GM19025 (cell line): ENCODE measurements at regions not wholly inside any gene's neighbourhood (a gene's known extent, or its start where the extent isn't known, plus 50 kb on each side); places are given as distances from the start of the nearest gene placed in this dataset.

Experiments used
- ATAC-seq: cut with Tn5 transposase; IDR thresholded peaks from one replicate; pipeline ENCODE4 v1.9.1; 2021; ENCODE audit warnings: mild to moderate bottlenecking, low read depth, moderate library complexity; ENCODE audit not compliant: unreplicated experiment

DNA sequence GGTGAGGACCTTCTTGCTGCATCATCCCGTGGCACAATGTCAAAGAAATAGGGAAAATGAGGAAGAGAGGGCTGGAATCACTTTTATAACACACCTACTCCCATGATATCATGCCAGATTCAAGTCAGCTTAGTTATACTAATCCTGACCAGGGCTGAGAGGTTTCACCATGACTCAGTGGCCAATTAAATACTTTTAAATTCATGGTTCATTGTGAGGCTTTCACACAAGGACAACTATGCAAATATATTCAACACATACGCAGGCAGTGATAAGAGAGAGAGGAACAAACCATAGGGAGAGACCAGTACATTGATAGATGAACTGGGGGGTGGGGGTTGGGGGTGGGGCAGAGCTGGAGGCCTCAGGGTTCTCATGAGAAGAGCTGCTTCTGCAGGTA lies 313.1 kb downstream of the LRFN2 start:
- ATAC-seq, result no peak

DNA sequence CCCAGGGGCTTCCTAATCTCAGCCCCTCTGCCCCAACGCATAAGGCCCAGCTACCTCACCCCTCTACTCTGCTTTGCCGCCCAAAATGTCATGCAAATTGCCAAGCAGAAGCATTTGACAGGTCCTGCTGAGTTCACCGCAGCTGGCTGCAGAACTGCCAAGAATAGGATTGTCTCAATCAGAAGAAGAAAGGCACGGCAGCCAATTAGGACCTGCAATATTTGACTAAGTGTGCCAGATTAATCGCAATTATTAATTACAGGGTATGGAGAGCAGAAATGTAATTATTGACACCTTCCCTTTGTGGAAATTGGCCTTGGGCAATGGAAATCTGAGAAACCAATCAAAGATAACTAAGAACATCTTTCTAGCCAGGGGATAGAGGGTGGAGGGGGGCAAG lies 318.6 kb downstream of the LRFN2 start:
- no peak for ATAC-seq

DNA sequence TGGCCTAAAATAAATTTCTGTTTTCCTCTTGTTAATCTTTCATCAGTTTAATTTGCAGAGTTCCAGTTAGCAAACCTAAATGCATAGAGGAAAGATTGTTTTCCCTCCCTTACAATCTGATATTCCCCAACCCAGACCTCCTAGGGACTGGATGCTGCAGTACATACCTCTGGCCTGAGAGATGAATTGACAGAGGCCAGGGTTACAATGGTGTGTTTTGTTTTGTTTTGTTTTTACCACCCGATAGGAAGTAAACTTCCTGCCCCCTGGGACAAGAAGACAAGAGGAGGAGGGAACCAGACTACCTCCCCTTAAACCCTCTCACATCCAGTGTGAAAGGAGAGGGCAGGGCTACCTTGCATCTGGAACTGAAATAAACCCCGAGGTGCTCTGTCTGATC lies 319.0 kb downstream of the LRFN2 start:
- no peak for ATAC-seq

DNA sequence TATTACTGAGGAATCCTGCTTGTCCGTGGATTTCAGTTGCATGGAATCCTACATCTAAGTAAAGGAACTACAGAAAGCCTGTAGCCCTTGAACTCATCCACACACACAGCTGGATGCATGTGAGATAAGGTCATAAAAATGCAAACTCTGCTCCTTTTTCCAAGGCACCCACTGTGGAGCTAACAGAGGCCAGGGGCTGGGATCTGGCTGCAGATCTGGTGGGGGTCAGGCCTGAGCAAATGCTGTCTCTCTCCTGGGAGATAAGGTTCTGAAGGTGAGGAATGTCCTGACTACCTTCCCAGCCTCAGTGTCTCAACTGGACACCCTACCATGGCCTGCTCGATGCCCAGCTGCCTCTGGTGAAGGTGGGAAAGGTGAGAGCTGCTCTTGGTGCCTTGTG lies 321.5 kb downstream of the LRFN2 start:
- no peak for ATAC-seq

DNA sequence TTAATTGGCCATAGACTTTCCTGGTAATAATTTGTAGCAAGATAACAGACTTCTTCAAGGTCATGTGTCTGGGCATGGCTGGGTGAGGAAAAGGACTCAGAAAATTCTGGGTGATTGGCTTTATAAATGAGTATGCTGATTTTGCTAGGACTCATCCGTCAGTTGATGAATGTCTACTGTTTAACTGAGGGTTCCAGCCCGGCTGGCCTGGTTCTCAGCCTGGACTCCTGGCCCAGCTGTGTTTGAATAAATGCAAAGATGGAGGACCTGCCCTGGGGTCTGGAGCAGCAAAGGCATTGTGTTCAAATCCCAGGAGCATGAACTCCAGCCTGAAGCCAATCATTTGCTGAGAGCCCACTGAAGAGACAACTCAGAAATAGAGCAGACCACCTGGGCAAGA lies 323.2 kb downstream of the LRFN2 start:
- ATAC-seq, result no peak

DNA sequence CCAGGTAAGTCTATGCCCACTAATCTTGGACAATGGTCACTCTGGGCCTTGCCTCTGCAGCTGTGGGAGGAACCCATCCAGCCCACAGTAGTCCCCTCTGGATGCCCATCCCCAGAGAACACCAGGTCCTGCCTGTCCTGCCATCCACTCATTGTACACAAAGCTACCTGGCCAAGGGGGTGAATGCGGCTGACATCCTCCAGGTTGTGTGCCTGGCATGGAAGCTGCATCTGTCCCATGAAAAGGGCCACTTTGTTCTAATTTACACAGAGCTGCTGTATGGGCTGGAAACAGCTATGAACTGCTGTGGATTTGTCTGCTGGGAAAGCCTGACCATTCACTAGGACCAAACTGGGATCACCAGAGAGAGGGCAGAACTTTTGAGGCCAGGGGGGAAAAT lies 324.8 kb downstream of the LRFN2 start:
- no peak for ATAC-seq

DNA sequence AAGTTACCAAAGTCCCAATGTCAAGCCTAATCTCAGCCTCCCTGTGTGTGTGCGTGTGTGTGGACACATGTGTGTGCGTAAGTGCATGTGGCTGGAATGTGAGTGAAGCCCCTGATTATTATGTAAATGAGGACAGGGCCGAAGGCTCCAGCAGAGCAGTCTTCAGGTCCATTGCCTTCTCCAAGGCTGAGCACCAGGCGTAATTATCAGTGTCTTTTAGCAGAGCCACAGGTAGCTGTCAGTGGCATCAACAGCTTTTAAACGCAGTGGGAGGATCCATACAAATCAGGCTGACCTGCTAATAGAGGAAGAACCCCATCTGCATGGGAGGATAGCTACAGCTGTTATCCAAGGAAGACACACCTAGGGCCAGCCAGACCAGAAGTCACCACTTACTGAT lies 324.3 kb upstream of the MOCS1 start:
- no peak for ATAC-seq

DNA sequence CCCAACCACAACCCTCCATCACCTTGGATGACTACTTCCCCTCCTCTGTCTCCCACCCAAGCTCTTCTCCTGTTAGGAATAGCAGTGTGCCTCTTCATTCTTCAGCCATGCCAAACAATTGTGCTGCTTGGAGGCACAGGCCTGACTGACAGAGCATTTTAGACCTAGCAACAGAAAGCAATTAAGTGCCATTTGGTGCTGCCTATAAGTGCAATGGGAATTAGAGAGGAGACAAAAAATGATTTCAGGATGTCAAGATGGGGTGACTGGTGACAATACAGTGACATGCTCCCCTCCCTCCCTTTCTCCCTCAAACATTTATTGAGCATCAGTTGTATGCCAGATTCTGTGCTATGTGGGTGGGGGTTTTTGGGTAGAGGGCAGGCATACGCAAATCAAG lies 322.6 kb upstream of the MOCS1 start:
- ATAC-seq, result no peak

DNA sequence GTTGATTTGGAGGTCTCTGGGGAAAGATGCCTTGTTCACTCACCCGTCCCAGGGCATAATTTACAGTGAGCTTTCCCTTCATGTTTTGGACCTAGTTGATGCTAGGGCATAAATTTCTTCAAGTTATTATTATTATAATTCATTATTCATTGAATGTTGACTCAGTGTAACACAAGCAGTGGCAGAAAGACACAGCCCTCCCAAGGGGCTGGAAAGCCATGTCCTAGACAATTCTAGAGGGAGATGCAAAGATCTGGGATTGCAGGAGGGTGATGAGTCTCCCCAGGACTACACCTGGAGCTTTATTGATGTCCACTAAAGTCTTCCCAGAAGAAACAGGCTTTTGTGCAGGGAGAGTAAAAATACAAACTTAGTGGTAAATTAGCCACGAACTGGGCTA lies 322.0 kb upstream of the MOCS1 start:
- no peak for ATAC-seq

DNA sequence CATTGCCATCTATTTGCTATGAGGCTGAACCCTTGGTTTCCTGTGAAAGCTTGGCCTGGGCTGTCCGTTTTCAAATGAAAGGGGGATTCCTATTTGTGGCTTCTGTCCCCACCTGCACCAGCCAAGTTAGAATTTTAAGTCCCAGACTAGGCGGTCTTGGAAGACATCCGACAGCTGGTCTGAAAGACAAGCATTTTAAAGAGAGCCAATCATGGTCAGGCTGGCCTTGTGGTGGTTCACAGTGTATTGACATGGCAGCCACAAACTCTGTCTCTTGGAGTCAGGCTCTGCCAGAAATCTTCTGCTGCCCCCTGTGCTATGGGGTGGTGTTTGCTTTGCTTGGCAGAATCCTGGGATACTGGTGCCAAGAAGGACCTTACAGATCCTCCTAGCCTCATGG lies 319.2 kb upstream of the MOCS1 start:
- no peak for ATAC-seq

DNA sequence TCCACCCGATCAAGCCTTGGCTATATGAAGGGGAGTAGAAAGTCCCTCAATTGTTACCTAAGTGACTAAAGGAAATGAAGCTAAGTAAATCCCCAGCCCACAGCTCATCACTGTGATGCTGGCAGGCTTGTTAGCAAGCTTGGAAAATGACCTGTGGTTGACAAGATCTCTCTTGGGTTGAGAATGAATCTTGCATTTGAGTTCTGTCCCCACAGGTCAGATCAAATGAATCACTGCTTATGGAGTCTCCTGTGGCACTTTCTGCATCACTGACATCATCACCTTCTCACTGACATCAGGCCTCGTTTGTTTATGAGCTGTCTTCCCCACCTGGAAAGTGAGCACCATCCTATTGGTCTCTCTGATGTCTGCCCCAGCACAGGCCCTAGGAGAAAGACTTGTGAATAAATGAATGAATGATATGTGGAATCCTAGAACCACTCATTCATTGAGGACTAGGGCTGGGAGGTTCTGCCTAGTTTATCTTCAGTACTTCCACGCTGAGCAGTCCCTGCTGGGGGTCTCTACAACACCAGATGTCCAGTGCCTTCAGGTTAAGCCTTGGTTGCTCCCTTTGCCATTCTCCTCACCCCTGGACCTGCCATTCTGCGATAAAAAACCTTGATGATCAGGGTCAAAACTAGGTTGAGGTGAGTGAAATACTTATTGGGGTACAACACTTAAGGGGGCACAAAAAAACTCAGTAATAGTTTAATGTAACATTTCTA lies 318.4 kb upstream of the MOCS1 start:
- ATAC-seq, result no peak

DNA sequence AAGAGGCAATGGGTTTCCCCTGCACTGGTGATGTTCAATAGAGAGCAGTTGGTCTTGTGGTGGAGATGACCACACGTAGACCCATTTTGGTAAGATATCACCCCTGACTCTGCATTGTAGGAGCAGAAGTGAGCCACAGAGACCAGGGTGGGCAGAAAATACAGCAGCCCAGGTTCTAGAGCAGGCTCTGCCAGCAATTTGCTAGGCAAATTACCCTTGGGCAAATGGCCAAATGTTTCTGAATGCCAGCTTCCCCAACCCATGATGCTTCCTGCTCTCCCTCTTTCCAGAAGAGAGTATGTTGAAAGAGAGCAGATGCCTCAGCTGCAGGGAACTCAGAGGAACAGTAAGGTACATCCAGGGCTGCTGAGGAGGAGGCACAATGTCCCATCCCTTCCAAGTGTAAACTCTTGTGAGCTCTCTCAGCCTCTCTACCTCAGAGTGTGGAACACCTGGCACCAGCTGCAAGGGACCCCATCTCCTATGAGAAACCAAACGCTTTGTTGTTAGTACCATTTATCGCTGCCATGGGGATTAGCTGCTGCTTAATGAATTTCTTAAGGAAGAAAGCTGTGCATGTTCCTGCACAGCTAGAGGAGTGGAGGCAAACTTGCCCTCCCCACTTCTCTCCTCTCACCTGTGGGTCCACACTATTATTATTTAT lies 317.5 kb upstream of the MOCS1 start:
- ATAC-seq, result no peak

DNA sequence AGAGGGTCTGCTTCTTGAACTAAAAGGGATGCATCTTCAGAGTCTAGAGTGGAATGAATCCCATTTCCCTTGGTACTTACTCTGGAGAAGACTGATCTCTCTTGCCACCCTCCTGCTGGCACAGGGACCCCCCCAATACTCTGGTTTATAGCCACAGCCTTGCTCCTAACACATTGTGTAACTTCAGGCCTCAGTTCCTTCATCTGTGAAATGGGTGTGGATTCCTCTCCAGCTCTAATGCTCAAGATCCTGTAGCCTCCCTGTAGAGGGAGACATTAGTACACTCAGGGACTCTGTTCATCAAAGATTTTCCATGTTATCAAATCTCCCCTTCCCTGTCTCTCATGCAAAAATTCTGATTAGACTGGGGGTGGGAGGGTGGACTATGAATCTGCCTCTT lies 315.7 kb upstream of the MOCS1 start:
- no peak for ATAC-seq

DNA sequence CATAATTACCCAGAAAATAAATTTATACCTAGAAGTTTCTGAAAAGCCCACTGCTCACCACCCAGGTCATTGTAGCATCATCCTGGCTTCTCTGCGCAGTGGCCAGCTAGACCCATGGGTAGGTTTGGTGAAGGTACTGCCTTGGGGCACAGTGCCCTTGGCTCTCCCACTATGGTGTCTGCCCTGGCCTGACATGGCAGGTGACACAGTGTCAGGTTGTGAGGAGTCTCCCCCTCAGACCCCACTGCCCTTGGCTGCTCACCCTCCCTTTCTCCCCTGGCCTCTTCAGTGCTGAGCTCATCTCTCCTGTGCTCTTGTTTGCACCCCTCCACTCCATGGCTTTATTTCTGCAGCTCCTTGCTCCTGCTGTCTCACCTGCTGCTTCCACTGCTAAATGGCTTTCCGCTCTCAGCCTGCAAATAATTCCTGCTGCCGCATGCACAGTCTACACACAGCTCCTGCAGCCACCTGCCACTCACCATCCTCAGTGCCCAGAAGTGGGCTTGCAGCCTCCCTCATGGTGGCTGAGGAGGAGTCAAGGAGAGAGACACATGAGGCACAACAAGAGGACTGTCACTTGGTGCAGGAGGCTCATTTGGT lies 313.4 kb upstream of the MOCS1 start:
- ATAC-seq, result no peak

DNA sequence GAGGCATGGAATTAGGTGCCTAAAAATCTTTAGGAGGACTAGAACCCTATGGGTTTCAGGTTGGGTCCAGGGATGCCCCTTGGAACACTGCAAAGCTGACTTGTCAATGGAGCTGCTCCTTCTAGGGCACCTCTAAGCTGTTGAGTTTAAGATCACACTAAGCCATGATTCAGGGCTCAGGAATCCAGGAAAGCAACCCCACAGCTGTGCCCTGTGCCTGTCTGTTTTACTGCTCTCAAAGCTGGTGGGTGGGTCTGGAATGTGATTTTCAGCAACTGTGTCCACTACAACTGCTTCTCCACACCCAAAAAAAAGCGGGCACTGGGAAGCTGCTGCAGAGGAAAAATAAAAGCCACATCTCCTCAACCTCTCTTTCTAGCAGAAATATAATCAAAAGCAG lies 310.4 kb upstream of the MOCS1 start:
- no peak for ATAC-seq

DNA sequence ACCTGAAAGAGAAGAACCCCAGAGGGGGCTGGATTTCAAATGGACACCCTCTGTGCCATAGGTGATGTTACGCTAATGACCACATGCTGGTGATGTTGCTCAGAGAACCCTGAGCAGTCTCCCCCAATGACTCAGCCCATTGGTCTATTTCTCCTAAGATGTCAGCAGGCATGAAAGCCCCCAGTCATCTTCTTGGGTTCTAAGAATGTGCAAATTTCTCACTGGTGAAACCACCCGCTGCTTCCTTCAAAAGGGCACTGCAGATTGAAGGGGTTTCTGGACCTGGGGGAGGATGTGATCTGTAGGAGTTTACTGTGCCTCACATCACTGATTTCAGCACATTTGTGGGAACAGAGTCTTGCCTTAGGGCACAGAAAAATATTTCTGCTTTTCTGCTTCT lies 298.4 kb upstream of the MOCS1 start:
- no peak for ATAC-seq

DNA sequence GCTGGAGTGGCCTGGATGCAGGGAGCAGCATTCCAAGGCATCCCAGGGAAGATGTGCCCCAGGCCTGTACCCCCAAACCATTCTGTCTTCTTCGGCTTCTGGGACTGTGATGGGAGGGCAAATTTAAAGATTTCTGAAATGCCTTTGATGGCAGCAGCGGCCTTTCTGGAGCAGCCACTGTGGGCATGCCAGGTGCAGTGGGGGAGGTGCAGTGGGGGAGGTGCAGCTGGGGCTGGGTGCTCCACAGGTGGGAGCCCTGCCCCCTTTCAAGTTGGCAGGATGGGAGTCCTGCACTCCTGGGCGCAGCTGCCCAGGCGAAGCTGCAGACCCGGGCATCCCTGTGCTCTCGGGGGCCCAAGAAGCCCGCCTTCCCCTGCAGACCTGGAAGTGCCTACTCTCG lies 293.5 kb upstream of the MOCS1 start:
- ATAC-seq, result no peak

DNA sequence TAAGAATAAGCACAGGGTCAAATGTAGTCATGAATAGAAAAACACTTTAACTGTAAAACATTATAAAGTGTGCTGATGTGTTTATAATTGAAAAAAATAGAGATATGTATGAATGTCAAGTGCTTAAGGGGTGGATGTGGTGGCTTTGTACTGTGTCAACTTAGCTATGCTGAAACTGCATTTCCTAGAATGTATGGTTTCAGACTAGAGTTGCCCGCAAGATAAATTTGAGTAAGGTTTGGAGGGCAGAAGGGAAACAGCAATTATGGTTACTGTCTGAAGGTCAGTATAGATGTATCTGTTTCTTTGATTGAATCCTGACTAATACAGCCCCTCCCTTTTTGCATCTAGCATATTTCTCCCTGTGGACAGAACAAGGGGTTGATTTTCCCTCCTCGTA lies 288.1 kb upstream of the MOCS1 start:
- ATAC-seq, result no peak

DNA sequence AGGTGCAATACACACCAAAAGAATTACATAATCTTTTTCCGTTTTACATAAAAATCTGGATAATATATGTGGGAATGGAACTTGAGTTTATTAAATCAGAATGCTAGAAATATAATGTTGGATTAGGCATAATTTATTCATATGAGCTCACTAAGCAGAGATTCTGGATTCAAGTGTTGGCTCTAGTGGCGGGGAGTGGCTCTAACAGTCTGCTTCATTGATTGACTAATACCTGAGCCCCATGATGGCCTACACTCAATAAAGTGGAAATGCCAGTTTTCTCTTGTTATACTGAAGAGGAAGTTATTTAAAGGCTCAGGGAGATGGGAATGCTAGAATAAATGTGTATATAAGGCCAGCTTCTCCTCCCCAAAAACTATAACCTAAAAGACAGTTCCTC lies 285.5 kb upstream of the MOCS1 start:
- ATAC-seq, result no peak

DNA sequence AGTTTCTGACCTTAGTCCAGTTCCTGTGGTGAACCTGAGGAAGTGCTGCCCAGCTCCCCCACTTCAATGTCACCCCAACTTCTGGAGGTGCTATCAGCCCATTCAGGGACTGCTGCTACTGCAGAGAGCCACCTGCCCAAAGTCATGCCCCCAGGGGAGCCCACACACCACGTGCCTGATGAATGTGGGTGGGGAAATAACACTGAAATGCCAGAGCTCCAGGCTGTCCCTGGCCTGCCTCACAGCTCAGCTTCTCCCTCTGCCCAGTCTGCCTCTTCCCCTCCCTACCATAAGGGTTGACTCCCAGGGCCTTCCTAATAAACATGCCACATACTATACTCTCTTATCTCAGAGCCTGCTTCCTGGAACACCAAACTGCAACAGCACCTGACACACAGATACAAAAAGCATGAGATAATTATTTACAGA lies 276.4 kb upstream of the MOCS1 start:
- ATAC-seq, result no peak

DNA sequence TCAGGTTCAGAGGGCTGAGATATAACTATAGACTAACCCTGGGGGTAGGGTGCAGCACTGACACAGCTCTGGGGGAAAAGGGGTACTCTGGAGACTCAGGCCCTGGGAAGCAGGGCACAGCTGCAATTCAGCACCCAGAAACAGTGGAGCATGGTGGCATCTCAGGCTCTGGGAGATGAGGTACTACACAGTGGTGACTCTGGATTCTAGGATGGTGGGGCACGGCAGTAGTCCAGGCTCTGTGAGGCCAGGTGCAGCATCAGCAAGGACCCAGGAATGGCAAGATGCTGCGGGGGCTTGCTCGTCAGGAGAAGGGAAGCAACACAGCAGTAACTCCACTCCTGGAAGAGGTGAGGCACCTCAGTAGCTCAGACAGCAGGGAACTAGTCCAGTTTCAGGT lies 271.5 kb upstream of the MOCS1 start:
- no peak for ATAC-seq

DNA sequence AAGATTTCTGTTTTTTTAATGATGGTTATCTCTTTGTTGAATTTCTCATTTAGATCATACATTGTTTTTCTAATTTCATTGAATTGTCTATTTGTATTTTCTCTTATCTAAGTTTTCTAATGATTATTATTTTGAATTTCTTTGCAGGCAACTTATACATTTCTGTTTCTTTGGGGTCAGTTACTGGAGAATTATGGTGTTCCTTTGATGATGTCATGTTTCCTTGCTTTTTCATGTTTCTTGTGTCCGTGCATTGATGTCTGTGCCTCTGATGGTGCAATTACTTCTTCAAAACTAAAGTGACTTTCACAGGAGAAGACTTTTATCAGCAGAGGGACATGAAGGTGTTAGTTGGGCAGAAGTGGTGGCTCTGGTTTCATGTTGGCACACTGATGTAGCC lies 270.7 kb upstream of the MOCS1 start:
- ATAC-seq, result no peak
